Endometrial microvascular endothelial cells (primary cell): ENCODE measurements at regions not wholly inside any gene's neighbourhood (a gene's known extent, or its start where the extent isn't known, plus 50 kb on each side); places are given as distances from the start of the nearest gene placed in this dataset.

ENCODE experiments used
- in situ Hi-C: cut with HindIII; loops from 2 replicates; pipeline ENCODE4 v1.10.0; 2017; ENCODE audit warnings: low sequenced_read_pairs, low pct_unique_long_range_greater_than_20kb; ENCODE audit errors: inconsistent ontology term

GRCh38 chr5:168192120-168192519, 99.3 kb upstream of the WWC1 start:
- in situ Hi-C loops, result no loop called here

- in situ Hi-C loops, result no loop called here
Observed at GRCh38 chr5:168193493-168194250, 97.8 kb upstream of the WWC1 start.

- in situ Hi-C loops, result no loop called here
Observed at GRCh38 chr5:168195110-168195509, 96.3 kb upstream of the WWC1 start.

GRCh38 chr5:168198359-168198758, 93.1 kb upstream of the WWC1 start:
- in situ Hi-C loops, result no loop called here

- in situ Hi-C loops, result no loop called here
Observed at GRCh38 chr5:168202996-168203395, 88.4 kb upstream of the WWC1 start.

GRCh38 chr5:168204165-168204564, 87.3 kb upstream of the WWC1 start:
- in situ Hi-C loops, result no loop called here

GRCh38 chr5:168207450-168208029, 83.9 kb upstream of the WWC1 start:
- in situ Hi-C loops, result no loop called here

- in situ Hi-C loops, result no loop called here
Observed at GRCh38 chr5:168209244-168209995, 82.0 kb upstream of the WWC1 start.

- in situ Hi-C loops, result no loop called here
Observed at GRCh38 chr5:168209997-168210396, 81.4 kb upstream of the WWC1 start.

GRCh38 chr5:168211245-168211644, 80.2 kb upstream of the WWC1 start:
- in situ Hi-C loops, result no loop called here

- in situ Hi-C loops, result no loop called here
Observed at GRCh38 chr5:168211936-168212335, 79.5 kb upstream of the WWC1 start.

- in situ Hi-C loops, result no loop called here
Observed at GRCh38 chr5:168214071-168214470, 77.4 kb upstream of the WWC1 start.

GRCh38 chr5:168214886-168215285, 76.6 kb upstream of the WWC1 start:
- in situ Hi-C loops, result no loop called here

- in situ Hi-C loops, result no loop called here
Observed at GRCh38 chr5:168215646-168216045, 75.8 kb upstream of the WWC1 start.

GRCh38 chr5:168216989-168217388, 74.5 kb upstream of the WWC1 start:
- in situ Hi-C loops, result no loop called here

- in situ Hi-C loops, result no loop called here
Observed at GRCh38 chr5:168217497-168217896, 73.9 kb upstream of the WWC1 start.

GRCh38 chr5:168218746-168219145, 72.7 kb upstream of the WWC1 start:
- in situ Hi-C loops, result no loop called here

GRCh38 chr5:168219515-168220410, 71.7 kb upstream of the WWC1 start:
- in situ Hi-C loops, result no loop called here

- in situ Hi-C loops, result no loop called here
Observed at GRCh38 chr5:168224085-168224484, 67.4 kb upstream of the WWC1 start.
